ENCODE measurements at regions not wholly inside any gene's neighbourhood (a gene's known extent, or its start where the extent isn't known, plus 50 kb on each side); places are given as distances from the start of the nearest gene placed in this dataset.

- peak; percentile 94 for TF ChIP-seq ATF3 (IDR thresholded peaks at IDR 0.05)
- TF ChIP-seq ATF3 (CRISPR knock-in tag; conservative IDR thresholded peaks at IDR 0.05) = peak; percentile 77; the same call in 1 of the 2 replicates
- no peak for TF ChIP-seq KHSRP (IDR thresholded peaks at IDR 0.05)
- TF ChIP-seq SMAD1 (IDR thresholded peaks at IDR 0.05; ENCODE audit: low read depth, low read length, partially characterized antibody) = no peak
- no peak for TF ChIP-seq MBD2 (IDR thresholded peaks at IDR 0.05; ENCODE audit: borderline replicate concordance, low read depth)
- no peak for TF ChIP-seq ZKSCAN3 (CRISPR knock-in tag; IDR thresholded peaks at IDR 0.05)
- TF ChIP-seq ZFP36 (IDR thresholded peaks at IDR 0.05; ENCODE audit: low read depth, low read length, partially characterized antibody) = no peak
- no peak for TF ChIP-seq CREB3 (tag; conservative IDR thresholded peaks at IDR 0.05; ENCODE audit: low read depth)
- TF ChIP-seq ZBTB17 (CRISPR knock-in tag; IDR thresholded peaks at IDR 0.05) = no peak
- no peak for TF ChIP-seq ZNF407 (IDR thresholded peaks at IDR 0.05; ENCODE audit: low read depth)
- TF ChIP-seq NFE2 (IDR thresholded peaks at IDR 0.05; ENCODE audit: low read depth) = no peak
- TF ChIP-seq CEBPB (tag; IDR thresholded peaks at IDR 0.05) = peak; percentile 52
- no peak for TF ChIP-seq ZNF280A (IDR thresholded peaks at IDR 0.05; ENCODE audit: low read depth, partially characterized antibody)
- TF ChIP-seq NCOA2 (IDR thresholded peaks at IDR 0.05; ENCODE audit: partially characterized antibody in 2 of 2) = no peak
- no peak for TF ChIP-seq SOX6 (IDR thresholded peaks at IDR 0.05)
- peak; percentile 55; the same call in 1 of the 2 replicates for TF ChIP-seq MTA1 (IDR thresholded peaks at IDR 0.05; ENCODE audit: borderline replicate concordance)
These were observed 50.4 kb upstream of the STXBP1 start (continued) for GRCh38 chr9:127561491-127562278.
